ENCODE measurements at regions not wholly inside any gene's neighbourhood (a gene's known extent, or its start where the extent isn't known, plus 50 kb on each side); places are given as distances from the start of the nearest gene placed in this dataset.

DNA sequence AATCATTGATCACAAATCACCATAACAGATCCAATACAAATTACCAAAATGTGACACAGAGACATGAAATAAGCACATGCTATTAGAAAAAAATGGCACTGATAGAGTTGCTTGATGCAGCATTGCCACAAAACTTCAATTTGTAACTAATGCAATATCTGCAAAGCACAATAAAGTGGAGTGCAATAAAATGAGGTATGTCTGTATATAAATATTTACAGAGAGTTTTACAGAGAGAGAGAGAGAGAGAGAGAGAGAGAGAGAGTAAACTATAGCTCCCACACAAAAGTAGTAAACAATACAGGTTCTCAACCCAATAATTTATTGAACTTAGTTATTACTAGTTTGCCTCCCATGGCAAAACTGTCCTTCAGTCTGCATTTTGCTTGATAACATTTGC, 1807.0 kb downstream of the SUCLG1 start:
- TF ChIP-seq YY1 (IDR thresholded peaks at IDR 0.05; ENCODE audit: insufficient read depth, insufficient read length) (no peak), ZNF274 (IDR thresholded peaks at IDR 0.05; ENCODE audit: low read depth, low read length) (no peak)

Measured in NT2/D1 (cell line).